IPS-NIHi11 (cell line): ENCODE measurements at regions not wholly inside any gene's neighbourhood (a gene's known extent, or its start where the extent isn't known, plus 50 kb on each side); places are given as distances from the start of the nearest gene placed in this dataset.

ENCODE experiments used
- DNase-seq: peaks from one replicate; pipeline ENCODE4 v3.0.0; 2012; ENCODE audit warnings: mixed read lengths, low spot score

GRCh38 chr4:43243433-43244116 lies 351.1 kb downstream of the GRXCR1 start:
- no peak for DNase-seq

- DNase-seq: no peak
Observed at GRCh38 chr4:43244688-43245382, 352.3 kb downstream of the GRXCR1 start.

GRCh38 chr4:43251841-43252240 lies 359.3 kb downstream of the GRXCR1 start:
- DNase-seq: no peak

GRCh38 chr4:43253541-43253940 lies 361.0 kb downstream of the GRXCR1 start:
- no peak for DNase-seq

- DNase-seq: no peak
Observed at GRCh38 chr4:43264730-43265129, 372.2 kb downstream of the GRXCR1 start.

- no peak for DNase-seq
Observed at GRCh38 chr4:43271946-43272345, 379.4 kb downstream of the GRXCR1 start.

- DNase-seq: no peak
Observed at GRCh38 chr4:43274376-43274775, 381.9 kb downstream of the GRXCR1 start.

- no peak for DNase-seq
Observed at GRCh38 chr4:43275779-43276178, 383.3 kb downstream of the GRXCR1 start.

GRCh38 chr4:43276321-43276720 lies 383.8 kb downstream of the GRXCR1 start:
- no peak for DNase-seq

GRCh38 chr4:43277003-43277402 lies 384.5 kb downstream of the GRXCR1 start:
- no peak for DNase-seq

- DNase-seq: no peak
Observed at GRCh38 chr4:43282534-43282933, 390.0 kb downstream of the GRXCR1 start.

- DNase-seq: no peak
Observed at GRCh38 chr4:43286137-43286536, 393.6 kb downstream of the GRXCR1 start.

- DNase-seq: no peak
Observed at GRCh38 chr4:43296946-43297528, 404.5 kb downstream of the GRXCR1 start.

- DNase-seq: no peak
Observed at GRCh38 chr4:43316813-43317212, 424.3 kb downstream of the GRXCR1 start.

GRCh38 chr4:43325220-43325967 lies 432.9 kb downstream of the GRXCR1 start:
- no peak for DNase-seq

- no peak for DNase-seq
Observed at GRCh38 chr4:43330288-43330687, 437.8 kb downstream of the GRXCR1 start.

GRCh38 chr4:43331226-43332051 lies 438.9 kb downstream of the GRXCR1 start:
- DNase-seq: no peak

GRCh38 chr4:43332052-43332425 lies 439.5 kb downstream of the GRXCR1 start:
- DNase-seq: no peak

- no peak for DNase-seq
Observed at GRCh38 chr4:43337707-43338106, 445.2 kb downstream of the GRXCR1 start.

- DNase-seq: no peak
Observed at GRCh38 chr4:43339435-43339834, 446.9 kb downstream of the GRXCR1 start.

GRCh38 chr4:43341741-43342140 lies 449.2 kb downstream of the GRXCR1 start:
- DNase-seq: no peak

- no peak for DNase-seq
Observed at GRCh38 chr4:43343298-43343697, 450.8 kb downstream of the GRXCR1 start.
